Neural cell (in vitro differentiated cells): ENCODE measurements at regions not wholly inside any gene's neighbourhood (a gene's known extent, or its start where the extent isn't known, plus 50 kb on each side); places are given as distances from the start of the nearest gene placed in this dataset.

Experiments used
- H2AFZ ChIP-seq: fragments of 200-600, 300-800 bp; sonication (generic), shearing (Covaris generic); 2 replicates; pipeline ENCODE4 v1.6.0; 2014; ENCODE audit warnings: low read depth, mild to moderate bottlenecking, antibody characterized with exemption, low read length, moderate library complexity
- H3F3A ChIP-seq: fragments of 200-600 bp; shearing (Covaris generic); 2 replicates; pipeline ENCODE4 v1.6.1; 2016; ENCODE audit warnings: mild to moderate bottlenecking, moderate library complexity, mixed read lengths, antibody characterized with exemption, low read length; ENCODE audit not compliant: insufficient read depth, poor library complexity, severe bottlenecking
- H3K27ac ChIP-seq: fragments of 200-600, 300-800 bp; sonication (generic), shearing (Covaris generic); 2 replicates; pipeline ENCODE4 v1.5.1; 2014; ENCODE audit warnings: mild to moderate bottlenecking, low read length, moderate library complexity
- H3K27me3 ChIP-seq: fragments of 300-800, 200-600 bp; sonication (generic), shearing (Covaris generic); 2 replicates; pipeline ENCODE4 v1.6.0; 2014; ENCODE audit warnings: mild to moderate bottlenecking, low read depth, low read length, moderate library complexity; ENCODE audit not compliant: insufficient read depth
- H3K36me3 ChIP-seq: fragments of 300-800, 200-600 bp; sonication (generic), shearing (Covaris generic); 2 replicates; pipeline ENCODE4 v1.5.1; 2014; ENCODE audit warnings: mild to moderate bottlenecking, antibody characterized with exemption, low read length, moderate library complexity; ENCODE audit not compliant: insufficient read depth
- H3K4me2 ChIP-seq: fragments of 300-800, 200-600 bp; sonication (generic), shearing (Covaris generic); 2 replicates; pipeline ENCODE4 v1.6.0; 2014; ENCODE audit warnings: mild to moderate bottlenecking, low read length
- H3K4me3 ChIP-seq: fragments of 300-800, 200-600 bp; sonication (generic), shearing (Covaris generic); 2 replicates; pipeline ENCODE4 v1.5.1; 2014; ENCODE audit warnings: mild to moderate bottlenecking, low read length, moderate library complexity
- H3K79me2 ChIP-seq: fragments of 200-600 bp; shearing (Covaris generic); replicated peaks from 2 replicates; pipeline ENCODE4 v1.6.0; 2014; ENCODE audit warnings: mild to moderate bottlenecking, low read length, moderate library complexity; ENCODE audit not compliant: insufficient read depth
- H3K9ac ChIP-seq: fragments of 300-800, 200-600 bp; sonication (generic), shearing (Covaris generic); 2 replicates; pipeline ENCODE4 v1.6.1; 2016; ENCODE audit warnings: mild to moderate bottlenecking, low read length, mixed read lengths
- H3K9me2 ChIP-seq: fragments of 200-600 bp; shearing (Covaris generic); 2 replicates; pipeline ENCODE4 v1.6.1; 2016; ENCODE audit warnings: mild to moderate bottlenecking, low read length, mixed read lengths; ENCODE audit not compliant: insufficient read depth
- H3K9me3 ChIP-seq: fragments of 200-600, 300-800 bp; sonication (generic), shearing (Covaris generic); 2 replicates; pipeline ENCODE4 v1.6.1; 2016; ENCODE audit warnings: mild to moderate bottlenecking, mixed run types, low read length, moderate library complexity, mixed read lengths
- H4K20me1 ChIP-seq: fragments of 200-600 bp; shearing (Covaris generic); 2 replicates; pipeline ENCODE4 v1.6.1; 2016; ENCODE audit warnings: mild to moderate bottlenecking, mixed run types; ENCODE audit not compliant: insufficient read depth
- CTCF ChIP-seq: fragments of 450-650 bp; IDR thresholded peaks from 2 replicates; pipeline ENCODE4 v1.5.1; 2014; ENCODE audit warnings: antibody characterized with exemption, mild to moderate bottlenecking, moderate library complexity; ENCODE audit not compliant: poor library complexity, severe bottlenecking
- EP300 ChIP-seq: fragments of 450-650 bp; conservative IDR thresholded peaks from 2 replicates; pipeline ENCODE4 v1.6.1; 2014; ENCODE audit warnings: antibody characterized with exemption, mild to moderate bottlenecking, moderate library complexity; ENCODE audit not compliant: poor library complexity, severe bottlenecking
- EZH2 ChIP-seq: fragments of 200-600, 300-800 bp; shearing (Covaris generic), sonication (generic); IDR thresholded peaks from 2 replicates; pipeline ENCODE4 v1.6.1; 2014; ENCODE audit warnings: antibody characterized with exemption, low read length, borderline replicate concordance, mild to moderate bottlenecking; ENCODE audit not compliant: insufficient read depth, poor library complexity, severe bottlenecking
- MXI1 ChIP-seq: fragments of 450-650 bp; conservative IDR thresholded peaks from 2 replicates; pipeline ENCODE4 v1.6.1; 2014; ENCODE audit warnings: antibody characterized with exemption, mild to moderate bottlenecking; ENCODE audit not compliant: poor library complexity, severe bottlenecking
- POLR2AphosphoS5 ChIP-seq: IDR thresholded peaks from 2 replicates; pipeline ENCODE4 v1.6.1; 2012
- RAD21 ChIP-seq: fragments of 450-650 bp; conservative IDR thresholded peaks from 2 replicates; pipeline ENCODE4 v1.6.1; 2014; ENCODE audit warnings: antibody characterized with exemption, mild to moderate bottlenecking, moderate library complexity
- REST ChIP-seq: IDR thresholded peaks from 2 replicates; pipeline ENCODE4 v1.6.1; 2012; ENCODE audit warnings: borderline replicate concordance
- SMC3 ChIP-seq: fragments of 450-650 bp; conservative IDR thresholded peaks from 2 replicates; pipeline ENCODE4 v1.6.1; 2014; ENCODE audit warnings: antibody characterized with exemption, mild to moderate bottlenecking, moderate library complexity; ENCODE audit not compliant: poor library complexity
- TAF1 ChIP-seq: IDR thresholded peaks from 2 replicates; pipeline ENCODE4 v1.6.1; 2012; ENCODE audit warnings: low read depth

- H2AFZ ChIP-seq, result no peak overlapping the region
- H3K27ac ChIP-seq, result no peak overlapping the region
- H3K9ac ChIP-seq, result no peak overlapping the region
- no peaks in the 10 kb centered on the region for H4K20me1 ChIP-seq
- TF ChIP-seq EZH2 (no peak), MXI1 (no peak), POLR2AphosphoS5 (no peak), CTCF (no peak), TAF1 (no peak), SMC3 (no peak), EP300 (no peak)
- H3K4me3 ChIP-seq, result no peak overlapping the region
- H3F3A ChIP-seq, result peaks cover 7% of the 10 kb centered on the region
- peaks cover 4% of the 10 kb centered on the region for H3K9me3 ChIP-seq
- no peaks in the 10 kb centered on the region for H3K9me2 ChIP-seq
- H3K4me2 ChIP-seq, result no peak overlapping the region
- H3K27me3 ChIP-seq, result no peaks in the 10 kb centered on the region
- no peaks in the 10 kb centered on the region for H3K36me3 ChIP-seq
- H3K79me2 ChIP-seq, result no peaks in the 10 kb centered on the region
These were observed 981.7 kb downstream of the TTLL7 start for GRCh38 chr1:83017276-83017675.

GRCh38 chr1:83016354-83016849, 982.5 kb downstream of the TTLL7 start:
- no peaks in the 10 kb centered on the region for H3K27me3 ChIP-seq
- no peaks in the 10 kb centered on the region for H3K79me2 ChIP-seq
- no peaks in the 10 kb centered on the region for H3K9me2 ChIP-seq
- no peaks in the 10 kb centered on the region for H4K20me1 ChIP-seq
- H3K4me3 ChIP-seq, result no peak overlapping the region
- H3K4me2 ChIP-seq, result peak overlapping the region; percentile 11
- H3K9ac ChIP-seq, result no peak overlapping the region
- peak; percentile 48 for TF ChIP-seq SMC3
- TF ChIP-seq TAF1, result no peak
- TF ChIP-seq REST, result peak; percentile 87
- peak; percentile 97 for TF ChIP-seq EP300
- no peak for TF ChIP-seq EZH2
- peak; percentile 28 for TF ChIP-seq RAD21
- TF ChIP-seq CTCF, result no peak
- no peak for TF ChIP-seq MXI1
- peak; percentile 92 for TF ChIP-seq POLR2AphosphoS5
- H2AFZ ChIP-seq, result no peak overlapping the region
- no peak overlapping the region for H3K27ac ChIP-seq
- H3F3A ChIP-seq, result peaks cover 7% of the 10 kb centered on the region
- H3K9me3 ChIP-seq, result peaks cover 4% of the 10 kb centered on the region
- no peaks in the 10 kb centered on the region for H3K36me3 ChIP-seq
